ENCODE measurements at regions not wholly inside any gene's neighbourhood (a gene's known extent, or its start where the extent isn't known, plus 50 kb on each side); places are given as distances from the start of the nearest gene placed in this dataset.

DNA sequence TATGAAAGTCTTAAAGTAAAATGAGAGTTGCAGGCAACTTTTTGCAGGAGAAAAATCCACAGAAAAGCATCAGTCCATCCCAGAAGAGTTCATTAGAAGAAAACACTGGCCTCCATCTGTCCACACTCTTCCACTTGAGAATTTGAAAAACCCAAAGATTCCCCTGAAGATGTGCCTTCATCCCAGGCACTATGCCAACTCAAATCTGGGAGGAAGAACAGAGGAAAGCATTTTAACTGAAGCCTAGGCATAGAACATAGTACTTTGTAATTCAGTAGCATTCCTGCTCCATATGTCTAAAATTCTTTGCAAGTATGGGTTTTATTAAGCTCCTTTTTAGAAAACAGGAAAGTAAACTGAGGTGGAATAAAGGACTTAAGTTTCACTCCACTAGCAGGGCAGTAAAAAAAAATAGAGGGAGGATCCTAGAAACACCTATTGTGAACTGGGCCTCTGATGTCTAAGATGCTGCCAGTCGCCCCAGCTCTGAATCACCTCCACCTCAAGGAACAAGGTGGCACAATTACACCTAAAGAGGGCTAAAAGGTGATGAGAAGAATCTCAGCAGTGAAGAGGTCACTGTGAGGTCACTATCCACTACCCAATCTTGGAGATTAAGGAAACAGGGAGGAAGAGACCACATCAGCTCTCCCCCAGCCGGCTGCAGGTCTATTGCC lies 141.9 kb upstream of the FAM241A start:
- Histone ChIP-seq H3K79me2 (ENCODE audit: control insufficient read depth, insufficient read depth, low read length) (no peaks in the 10 kb centered on the region), H3K4me2 (ENCODE audit: control insufficient read depth, insufficient read depth) (no peak overlapping the region), H4K20me1 (ENCODE audit: control insufficient read depth, insufficient read depth) (no peaks in the 10 kb centered on the region), H3K36me3 (ENCODE audit: control insufficient read depth in 2 of 2, insufficient read depth in 2 of 2, low read length in 1 of 2) (no peaks in the 10 kb centered on the region), H3K4me1 (ENCODE audit: control insufficient read depth, insufficient read depth, low read length) (no peaks in the 10 kb centered on the region), H3K27me3 (replicated peaks in 1 of 2; ENCODE audit: control insufficient read depth in 2 of 2, insufficient read depth in 2 of 2, low read length in 1 of 2) (no peaks in the 10 kb centered on the region), H3K9ac (ENCODE audit: control insufficient read depth, insufficient read depth, low read length) (no peak overlapping the region), H3K27ac (ENCODE audit: control insufficient read depth, insufficient read depth) (no peak overlapping the region), H2AFZ (ENCODE audit: control insufficient read depth, low read depth, low read length) (no peak overlapping the region), H3K4me3 (no peak overlapping the region), H3K9me3 (replicated peaks; ENCODE audit: control insufficient read depth, insufficient read depth, low read length) (no peaks in the 10 kb centered on the region)
- in situ Hi-C loops (cut with MboI) = no loop called here
- WGBS (ENCODE audit: insufficient coverage, insufficient replicate concordance, low lambda C conversion rate, missing lambda C conversion rate) = 33% methylated on average over 2 of the region's 2 CpGs
- BruUV-seq (replicated peaks) = no TSS peak
- ChIA-PET POLR2A (no interaction called here), RAD21 (ENCODE audit: unreplicated experiment) (no interaction called here), CTCF (interaction anchor here (0.6 kb wide), 1 partner anchor 19 kb away, joined by 3 read pairs; no protein-coding TSS in a partner anchor), SMC1A (ENCODE audit: uncharacterized antibody, unreplicated experiment) (interaction anchor here (1.0 to 1.3 kb wide), 4 partner anchors 8 to 59 kb away, joined by 3 to 4 read pairs (median 4); no protein-coding TSS in a partner anchor)
- DNase-seq (ENCODE audit: low read depth, low spot score) (no peak), FAIRE-seq (no peak), ATAC-seq (no peak)
- TF ChIP-seq, protein P1, sequence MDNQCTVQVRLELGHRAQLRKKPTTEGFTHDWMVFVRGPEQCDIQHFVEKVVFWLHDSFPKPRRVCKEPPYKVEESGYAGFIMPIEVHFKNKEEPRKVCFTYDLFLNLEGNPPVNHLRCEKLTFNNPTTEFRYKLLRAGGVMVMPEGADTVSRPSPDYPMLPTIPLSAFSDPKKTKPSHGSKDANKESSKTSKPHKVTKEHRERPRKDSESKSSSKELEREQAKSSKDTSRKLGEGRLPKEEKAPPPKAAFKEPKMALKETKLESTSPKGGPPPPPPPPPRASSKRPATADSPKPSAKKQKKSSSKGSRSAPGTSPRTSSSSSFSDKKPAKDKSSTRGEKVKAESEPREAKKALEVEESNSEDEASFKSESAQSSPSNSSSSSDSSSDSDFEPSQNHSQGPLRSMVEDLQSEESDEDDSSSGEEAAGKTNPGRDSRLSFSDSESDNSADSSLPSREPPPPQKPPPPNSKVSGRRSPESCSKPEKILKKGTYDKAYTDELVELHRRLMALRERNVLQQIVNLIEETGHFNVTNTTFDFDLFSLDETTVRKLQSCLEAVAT (IDR thresholded peaks at IDR 0.05) = no peak
- TF ChIP-seq, protein P2, sequence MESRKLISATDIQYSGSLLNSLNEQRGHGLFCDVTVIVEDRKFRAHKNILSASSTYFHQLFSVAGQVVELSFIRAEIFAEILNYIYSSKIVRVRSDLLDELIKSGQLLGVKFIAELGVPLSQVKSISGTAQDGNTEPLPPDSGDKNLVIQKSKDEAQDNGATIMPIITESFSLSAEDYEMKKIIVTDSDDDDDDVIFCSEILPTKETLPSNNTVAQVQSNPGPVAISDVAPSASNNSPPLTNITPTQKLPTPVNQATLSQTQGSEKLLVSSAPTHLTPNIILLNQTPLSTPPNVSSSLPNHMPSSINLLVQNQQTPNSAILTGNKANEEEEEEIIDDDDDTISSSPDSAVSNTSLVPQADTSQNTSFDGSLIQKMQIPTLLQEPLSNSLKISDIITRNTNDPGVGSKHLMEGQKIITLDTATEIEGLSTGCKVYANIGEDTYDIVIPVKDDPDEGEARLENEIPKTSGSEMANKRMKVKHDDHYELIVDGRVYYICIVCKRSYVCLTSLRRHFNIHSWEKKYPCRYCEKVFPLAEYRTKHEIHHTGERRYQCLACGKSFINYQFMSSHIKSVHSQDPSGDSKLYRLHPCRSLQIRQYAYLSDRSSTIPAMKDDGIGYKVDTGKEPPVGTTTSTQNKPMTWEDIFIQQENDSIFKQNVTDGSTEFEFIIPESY (IDR thresholded peaks at IDR 0.05) = no peak
- no peak for TF ChIP-seq TAF1 (IDR thresholded peaks at IDR 0.05; ENCODE audit: borderline replicate concordance, low read depth, low read length)
- no peak for TF ChIP-seq RBBP5 (conservative IDR thresholded peaks at IDR 0.05)
- TF ChIP-seq, protein P3, sequence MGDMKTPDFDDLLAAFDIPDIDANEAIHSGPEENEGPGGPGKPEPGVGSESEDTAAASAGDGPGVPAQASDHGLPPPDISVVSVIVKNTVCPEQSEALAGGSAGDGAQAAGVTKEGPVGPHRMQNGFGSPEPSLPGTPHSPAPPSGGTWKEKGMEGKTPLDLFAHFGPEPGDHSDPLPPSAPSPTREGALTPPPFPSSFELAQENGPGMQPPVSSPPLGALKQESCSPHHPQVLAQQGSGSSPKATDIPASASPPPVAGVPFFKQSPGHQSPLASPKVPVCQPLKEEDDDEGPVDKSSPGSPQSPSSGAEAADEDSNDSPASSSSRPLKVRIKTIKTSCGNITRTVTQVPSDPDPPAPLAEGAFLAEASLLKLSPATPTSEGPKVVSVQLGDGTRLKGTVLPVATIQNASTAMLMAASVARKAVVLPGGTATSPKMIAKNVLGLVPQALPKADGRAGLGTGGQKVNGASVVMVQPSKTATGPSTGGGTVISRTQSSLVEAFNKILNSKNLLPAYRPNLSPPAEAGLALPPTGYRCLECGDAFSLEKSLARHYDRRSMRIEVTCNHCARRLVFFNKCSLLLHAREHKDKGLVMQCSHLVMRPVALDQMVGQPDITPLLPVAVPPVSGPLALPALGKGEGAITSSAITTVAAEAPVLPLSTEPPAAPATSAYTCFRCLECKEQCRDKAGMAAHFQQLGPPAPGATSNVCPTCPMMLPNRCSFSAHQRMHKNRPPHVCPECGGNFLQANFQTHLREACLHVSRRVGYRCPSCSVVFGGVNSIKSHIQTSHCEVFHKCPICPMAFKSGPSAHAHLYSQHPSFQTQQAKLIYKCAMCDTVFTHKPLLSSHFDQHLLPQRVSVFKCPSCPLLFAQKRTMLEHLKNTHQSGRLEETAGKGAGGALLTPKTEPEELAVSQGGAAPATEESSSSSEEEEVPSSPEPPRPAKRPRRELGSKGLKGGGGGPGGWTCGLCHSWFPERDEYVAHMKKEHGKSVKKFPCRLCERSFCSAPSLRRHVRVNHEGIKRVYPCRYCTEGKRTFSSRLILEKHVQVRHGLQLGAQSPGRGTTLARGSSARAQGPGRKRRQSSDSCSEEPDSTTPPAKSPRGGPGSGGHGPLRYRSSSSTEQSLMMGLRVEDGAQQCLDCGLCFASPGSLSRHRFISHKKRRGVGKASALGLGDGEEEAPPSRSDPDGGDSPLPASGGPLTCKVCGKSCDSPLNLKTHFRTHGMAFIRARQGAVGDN (IDR thresholded peaks at IDR 0.05) = no peak
- TF ChIP-seq IRF4 (IDR thresholded peaks at IDR 0.05; ENCODE audit: low read depth, low read length) = no peak
- TF ChIP-seq SREBF2 (IDR thresholded peaks at IDR 0.05; ENCODE audit: low read length) = no peak
- TF ChIP-seq RAD21 (IDR thresholded peaks at IDR 0.05; ENCODE audit: insufficient read depth, low read depth, low read length) = no peak
- TF ChIP-seq HDAC2 (IDR thresholded peaks at IDR 0.05) = no peak
- no peak for TF ChIP-seq SUPT20H (IDR thresholded peaks at IDR 0.05; ENCODE audit: borderline replicate concordance, control insufficient read depth, low read depth, low read length)
- no peak for TF ChIP-seq FOXM1 (IDR thresholded peaks at IDR 0.05; ENCODE audit: low read depth, low read length)
- TF ChIP-seq, protein P4, sequence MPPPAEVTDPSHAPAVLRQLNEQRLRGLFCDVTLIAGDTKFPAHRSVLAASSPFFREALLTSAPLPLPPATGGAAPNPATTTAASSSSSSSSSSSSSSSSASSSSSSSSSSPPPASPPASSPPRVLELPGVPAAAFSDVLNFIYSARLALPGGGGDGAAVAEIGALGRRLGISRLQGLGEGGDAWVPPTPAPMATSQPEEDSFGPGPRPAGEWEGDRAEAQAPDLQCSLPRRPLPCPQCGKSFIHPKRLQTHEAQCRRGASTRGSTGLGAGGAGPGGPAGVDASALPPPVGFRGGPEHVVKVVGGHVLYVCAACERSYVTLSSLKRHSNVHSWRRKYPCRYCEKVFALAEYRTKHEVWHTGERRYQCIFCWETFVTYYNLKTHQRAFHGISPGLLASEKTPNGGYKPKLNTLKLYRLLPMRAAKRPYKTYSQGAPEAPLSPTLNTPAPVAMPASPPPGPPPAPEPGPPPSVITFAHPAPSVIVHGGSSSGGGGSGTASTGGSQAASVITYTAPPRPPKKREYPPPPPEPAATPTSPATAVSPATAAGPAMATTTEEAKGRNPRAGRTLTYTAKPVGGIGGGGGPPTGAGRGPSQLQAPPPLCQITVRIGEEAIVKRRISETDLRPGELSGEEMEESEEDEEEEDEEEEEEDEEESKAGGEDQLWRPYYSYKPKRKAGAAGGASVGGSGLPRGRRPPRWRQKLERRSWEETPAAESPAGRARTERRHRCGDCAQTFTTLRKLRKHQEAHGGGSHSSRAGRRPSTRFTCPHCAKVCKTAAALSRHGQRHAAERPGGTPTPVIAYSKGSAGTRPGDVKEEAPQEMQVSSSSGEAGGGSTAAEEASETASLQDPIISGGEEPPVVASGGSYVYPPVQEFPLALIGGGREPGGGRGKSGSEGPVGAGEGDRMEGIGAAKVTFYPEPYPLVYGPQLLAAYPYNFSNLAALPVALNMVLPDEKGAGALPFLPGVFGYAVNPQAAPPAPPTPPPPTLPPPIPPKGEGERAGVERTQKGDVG (CRISPR knock-in tag; IDR thresholded peaks at IDR 0.05) = no peak
- intact Hi-C loops (cut with micrococcal nuclease; ENCODE audit: unreplicated experiment) = no loop called here
